HG03575 (cell line): ENCODE measurements at regions not wholly inside any gene's neighbourhood (a gene's known extent, or its start where the extent isn't known, plus 50 kb on each side); places are given as distances from the start of the nearest gene placed in this dataset.
"Not testable (repeated sequence)": the region's sequence is repeated elsewhere in the genome, so short reads cannot be mapped to it uniquely, and the experiment has no call there.

Source experiments
- ATAC-seq: cut with Tn5 transposase; IDR thresholded peaks from one replicate; pipeline ENCODE4 v1.9.1; 2021; ENCODE audit not compliant: unreplicated experiment, insufficient number of reproducible peaks, low FRiP score; ENCODE audit errors: extremely low read depth

DNA sequence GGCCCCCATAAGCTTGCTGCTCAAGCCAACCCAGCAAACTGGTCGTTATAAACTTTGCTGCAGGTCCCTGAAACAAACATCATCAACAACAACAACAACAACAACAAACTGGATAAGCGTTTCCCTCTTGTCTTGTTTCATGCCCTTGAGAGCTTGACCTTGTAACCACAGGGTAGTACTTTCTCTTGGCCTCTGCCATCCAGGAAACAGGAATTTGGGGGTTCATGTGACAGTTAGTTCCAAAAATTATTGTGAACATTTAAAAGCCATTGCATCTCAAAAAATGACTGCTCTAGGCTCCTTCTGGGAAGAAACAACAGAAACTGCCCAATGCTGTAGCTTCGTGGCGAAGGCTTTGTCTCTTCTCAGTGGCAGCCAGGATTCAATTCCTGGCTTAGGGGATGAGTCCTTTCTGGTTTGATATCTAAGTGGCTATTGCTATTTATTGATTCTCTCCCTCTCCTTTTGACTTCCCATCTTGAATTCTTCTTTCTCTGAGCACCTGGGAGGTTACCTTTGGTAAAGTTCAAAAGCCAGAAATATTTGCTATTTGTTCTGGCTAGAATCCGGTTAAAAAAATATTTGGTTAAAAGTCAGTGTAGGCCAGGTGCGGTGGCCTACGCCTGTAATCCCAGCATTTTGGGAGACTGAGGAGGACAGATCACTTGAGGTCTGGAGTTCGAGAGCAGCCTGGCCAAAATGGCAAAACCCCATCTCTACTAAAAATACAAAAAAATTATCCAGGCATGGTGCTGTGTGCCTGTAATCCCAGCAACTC, 52.0 kb upstream of the CPM start:
- ATAC-seq: no peak

DNA sequence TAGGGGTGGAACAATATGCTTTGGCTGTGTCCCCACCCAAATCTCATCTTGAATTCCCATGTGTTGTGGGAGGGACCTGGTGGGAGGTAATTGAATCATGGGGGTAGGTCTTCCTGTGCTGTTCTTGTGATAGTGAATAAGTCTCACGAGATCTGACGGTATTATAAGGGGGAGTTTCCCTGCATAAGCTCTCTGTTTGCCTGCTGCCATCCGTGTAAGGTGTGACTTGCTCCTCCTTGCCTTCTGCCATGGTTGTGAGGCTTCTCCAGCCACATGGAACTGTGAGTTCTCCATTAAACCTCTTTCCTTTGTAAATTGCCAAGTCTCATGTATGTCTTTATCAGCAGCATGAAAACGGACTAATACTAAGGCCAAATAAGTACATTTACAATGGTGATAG, 64.6 kb upstream of the CPM start:
- not testable (repeated sequence) for ATAC-seq

DNA sequence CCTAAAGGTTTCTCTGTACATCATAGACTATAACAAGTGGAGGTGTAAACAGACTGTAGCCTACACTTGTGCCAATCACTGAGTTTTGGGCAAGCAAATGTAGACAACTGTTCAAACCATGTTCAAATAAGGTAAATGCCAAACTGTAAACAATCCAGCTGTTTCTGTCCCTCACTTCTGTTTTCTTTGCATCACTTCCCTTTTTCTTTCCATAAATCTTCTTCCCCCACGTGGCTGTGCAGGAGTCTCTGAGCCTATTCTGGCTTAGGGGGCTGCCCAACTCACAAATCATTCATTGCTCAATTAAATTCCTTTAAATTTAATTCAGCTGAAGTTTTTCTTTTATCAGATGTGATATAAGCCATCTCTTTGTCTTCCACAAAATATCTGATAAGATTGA, 65.1 kb upstream of the CPM start:
- ATAC-seq: no peak

DNA sequence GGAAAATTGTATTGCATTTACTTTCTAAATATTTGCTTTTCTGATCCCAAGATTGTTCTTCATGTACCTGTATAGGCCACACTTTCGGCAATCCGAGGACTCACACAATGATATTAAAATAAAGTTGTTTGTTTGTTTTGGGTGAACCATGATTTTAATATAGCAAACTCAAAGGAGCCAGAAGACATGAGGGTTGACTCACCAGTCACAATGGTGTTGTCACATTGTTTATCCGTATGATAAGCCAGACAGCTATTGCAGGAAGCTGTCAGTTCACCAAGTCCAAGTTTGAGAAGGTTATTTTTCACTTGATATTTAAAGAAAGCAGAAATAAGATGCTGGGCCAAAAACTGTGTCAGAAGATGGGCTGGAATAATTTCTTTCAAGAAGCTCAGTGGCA, 67.1 kb upstream of the CPM start:
- ATAC-seq: no peak

DNA sequence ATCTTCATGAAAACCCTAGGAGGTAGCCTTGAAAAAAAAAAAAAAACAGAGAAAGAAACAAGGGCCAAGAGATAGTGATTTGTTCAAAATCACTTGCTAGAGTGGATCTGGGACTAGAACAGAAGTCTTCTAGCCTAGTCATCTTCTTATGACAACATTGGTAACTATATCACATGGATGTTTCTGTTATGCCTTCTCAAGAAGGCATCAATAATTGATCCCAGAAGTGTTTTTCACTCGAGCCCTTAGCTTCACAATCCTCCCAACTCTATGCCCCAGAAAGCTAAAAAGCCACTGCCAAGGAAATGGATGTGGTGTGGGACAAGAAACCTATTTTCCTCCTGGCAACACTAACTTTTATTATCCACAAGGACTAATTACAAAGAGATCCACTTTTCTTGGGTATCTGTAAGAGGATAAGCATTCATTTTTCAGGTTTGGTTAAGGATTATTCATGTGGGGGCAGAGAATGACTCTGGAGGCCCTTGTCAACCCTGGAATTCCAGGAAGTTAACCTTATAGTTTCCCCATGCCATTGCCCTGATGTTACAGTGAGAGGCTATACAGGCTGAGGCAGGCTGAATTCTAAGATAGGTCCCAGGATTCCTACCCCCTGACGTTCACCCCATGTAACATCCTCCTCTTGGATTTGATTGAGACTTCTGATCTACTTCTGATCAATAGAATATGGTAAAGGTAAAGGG, 67.7 kb upstream of the CPM start:
- no peak for ATAC-seq

DNA sequence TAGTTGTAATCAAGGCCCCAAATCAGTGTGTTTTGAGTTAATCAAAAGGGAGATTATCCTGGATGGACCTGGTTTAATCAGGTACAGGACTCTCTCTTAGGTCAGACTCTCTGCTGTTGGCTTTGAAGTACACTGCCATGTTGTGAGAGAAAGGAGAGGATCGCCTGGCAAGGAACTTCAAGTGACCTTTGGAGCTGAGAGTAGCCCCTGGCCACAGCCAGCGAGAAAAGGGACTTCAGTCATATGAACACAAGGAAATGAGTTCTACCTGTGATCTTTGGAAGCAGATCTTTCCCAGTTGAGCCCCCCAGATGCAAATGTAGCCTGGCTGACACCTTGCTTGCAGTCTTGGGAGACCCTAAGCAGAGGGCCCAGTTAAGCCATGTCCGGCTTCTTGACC, 68.3 kb upstream of the CPM start:
- no peak for ATAC-seq

DNA sequence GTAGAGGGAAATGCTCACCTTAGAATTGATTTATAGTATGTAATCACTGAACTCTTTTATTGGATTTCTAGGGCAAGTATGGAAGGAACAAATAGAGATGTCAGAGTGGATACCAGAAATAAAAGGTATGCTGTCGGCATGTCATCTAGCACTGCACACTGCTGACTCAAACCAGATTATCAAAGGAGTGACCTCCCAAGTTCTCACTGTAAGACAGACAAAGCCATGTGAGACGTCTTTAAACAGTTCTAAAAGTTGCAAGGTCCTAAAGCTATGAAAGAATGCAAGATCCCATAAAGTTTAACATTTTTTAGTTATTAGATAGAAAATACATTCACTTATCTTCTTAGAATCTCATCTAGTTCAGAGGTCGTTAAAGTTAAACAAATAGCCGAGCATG, 70.0 kb upstream of the CPM start:
- no peak for ATAC-seq

DNA sequence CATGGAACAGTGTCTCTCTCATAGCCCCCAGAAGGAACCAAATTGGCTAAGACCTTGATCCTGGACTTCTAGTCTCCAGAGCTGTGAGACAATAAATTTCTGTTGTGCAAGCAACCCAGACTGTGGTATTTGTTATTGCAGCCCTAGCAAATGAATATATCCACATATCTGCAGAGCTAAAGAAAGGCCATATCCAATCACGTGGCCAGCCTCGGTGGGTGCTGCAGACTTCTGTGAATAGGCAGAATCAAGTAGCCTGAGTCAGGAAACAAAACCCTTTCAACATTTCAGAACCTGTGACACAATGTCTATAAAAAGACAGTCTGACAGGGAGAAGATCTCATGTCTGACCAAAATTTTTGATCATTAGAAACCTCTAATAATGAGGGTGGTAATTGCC, 71.0 kb upstream of the CPM start:
- no peak for ATAC-seq

DNA sequence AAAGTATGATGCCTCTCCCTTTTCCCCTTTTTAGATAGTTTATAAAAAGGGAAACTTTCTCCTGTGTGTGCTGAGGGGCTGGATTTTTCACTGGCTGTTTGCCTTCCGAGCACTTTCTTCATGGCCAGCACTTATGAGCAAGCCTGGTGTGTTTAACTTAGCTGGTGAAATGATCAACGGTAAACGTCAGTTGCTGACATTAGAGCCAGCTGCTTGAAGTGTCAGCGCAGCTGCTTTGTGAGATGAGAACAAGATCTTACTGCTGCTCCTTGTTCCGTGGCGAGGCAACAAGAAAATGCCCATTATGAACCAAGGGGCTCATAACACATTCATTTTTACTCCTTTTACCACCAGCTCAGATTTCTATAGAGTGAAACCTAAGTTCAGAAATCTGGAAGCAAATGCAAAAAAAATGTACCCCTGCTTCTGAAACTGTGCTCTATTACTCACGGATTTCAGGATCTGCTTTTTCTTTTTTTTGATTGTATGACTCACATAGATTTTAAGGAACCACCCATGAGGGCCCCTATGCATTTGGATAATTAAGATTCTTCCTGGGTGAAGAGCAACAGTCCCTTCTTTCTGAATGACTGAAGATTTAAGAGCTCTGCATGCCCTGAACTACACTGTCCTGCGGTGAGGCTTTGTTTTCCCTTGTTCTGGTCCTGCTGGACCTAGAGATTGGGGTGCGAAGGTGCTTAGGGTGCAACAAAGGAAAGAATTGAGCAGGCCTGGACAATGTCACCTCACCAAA, 74.3 kb upstream of the CPM start:
- ATAC-seq: no peak

DNA sequence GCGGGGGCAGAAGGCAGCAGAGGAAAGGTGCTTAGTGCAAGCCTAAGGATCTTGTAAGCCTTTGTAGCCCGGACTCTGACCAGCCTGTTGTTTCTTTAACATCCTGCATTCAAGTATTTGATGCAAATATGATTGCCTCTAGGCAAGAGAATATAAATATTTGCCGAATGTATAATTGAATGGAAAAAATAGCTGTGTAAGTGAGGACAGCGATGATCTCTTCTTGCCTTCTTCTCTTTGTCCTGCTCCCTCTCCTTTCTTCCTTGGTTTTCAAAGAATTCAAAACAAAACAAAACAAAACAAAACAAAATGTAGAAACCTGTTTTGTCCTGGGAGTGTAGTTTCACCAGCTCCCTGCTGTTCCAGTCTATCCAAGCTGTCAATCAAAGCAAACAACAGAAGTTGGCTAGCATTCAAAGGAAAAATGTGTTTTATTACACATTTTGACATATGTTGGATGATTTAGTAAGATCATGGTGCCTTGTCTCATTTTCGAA, 74.9 kb upstream of the CPM start:
- ATAC-seq: no peak

DNA sequence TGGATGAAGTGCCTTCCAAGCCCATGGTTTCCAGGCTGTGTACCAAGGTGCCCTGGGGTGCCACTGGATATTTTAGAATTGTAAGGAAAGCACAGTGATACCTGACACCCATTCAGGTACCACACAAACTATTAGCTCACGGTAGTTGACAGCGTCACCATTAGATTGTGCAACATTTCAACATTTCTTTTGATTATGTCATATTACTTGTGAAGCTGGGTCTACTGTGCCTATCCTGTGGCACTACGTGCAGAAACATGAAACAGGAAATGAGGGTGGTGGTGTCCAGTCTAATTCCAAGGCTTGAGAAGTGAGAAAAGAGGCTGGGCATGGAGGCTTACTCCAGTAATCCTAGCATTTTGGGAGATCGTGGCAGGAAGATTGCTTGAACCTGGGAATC, 75.5 kb upstream of the CPM start:
- no peak for ATAC-seq

DNA sequence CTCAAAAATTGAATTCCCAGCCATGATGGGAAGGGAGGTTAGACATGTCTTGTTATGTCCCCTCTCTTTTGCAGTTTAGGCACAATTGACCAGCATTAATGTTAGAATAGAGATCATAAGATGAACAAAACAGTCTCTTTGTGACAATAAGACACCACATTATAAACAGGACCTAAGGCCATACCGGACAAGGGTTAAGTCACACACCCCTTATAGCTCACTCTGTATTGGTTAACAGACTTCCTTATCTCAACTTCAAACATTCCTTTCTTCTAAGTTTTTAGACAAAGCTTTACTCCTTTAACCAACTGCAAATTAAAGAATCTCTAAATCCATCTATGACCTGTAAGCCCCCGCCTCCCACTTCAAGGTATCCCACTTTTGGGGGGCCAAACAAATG, 81.1 kb upstream of the CPM start:
- ATAC-seq: no peak

DNA sequence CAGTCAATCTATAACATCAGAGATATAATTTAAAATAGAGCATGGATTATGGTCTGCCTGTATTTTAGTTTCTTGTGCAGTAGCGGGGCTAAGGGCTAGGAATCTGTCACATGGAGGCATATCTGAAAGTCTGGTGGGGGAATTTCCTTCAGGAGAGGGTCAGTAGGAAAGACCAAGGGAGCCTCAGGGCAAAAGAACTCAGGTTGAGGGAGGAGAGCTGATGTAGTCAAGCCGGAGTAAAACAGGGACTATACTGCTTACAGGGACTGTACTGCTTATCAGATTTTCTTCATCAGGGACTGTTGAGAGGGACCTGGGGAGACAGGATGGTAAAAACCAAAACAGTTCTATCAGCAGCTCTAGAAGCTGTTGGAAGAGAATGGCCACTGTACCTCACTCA, 82.0 kb upstream of the CPM start:
- no peak for ATAC-seq

DNA sequence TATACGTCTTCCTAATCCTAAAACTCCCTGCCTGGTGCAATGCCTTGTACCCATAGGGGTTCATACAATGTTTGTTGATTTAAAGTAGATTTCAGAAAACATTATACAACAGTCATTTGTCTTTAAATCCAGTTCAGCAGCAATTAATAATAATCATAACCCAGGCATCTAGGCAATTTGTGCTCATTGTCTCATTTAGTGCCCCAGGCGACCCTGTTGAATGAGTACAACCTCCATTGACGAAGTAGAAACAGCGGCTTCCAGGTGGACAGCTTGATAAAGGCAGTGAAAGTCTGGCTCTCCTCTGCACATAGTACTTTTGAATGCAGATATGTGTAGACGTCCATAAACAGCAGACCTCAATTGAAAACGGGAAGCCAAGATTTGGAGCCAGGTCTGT, 82.9 kb upstream of the CPM start:
- ATAC-seq: no peak

DNA sequence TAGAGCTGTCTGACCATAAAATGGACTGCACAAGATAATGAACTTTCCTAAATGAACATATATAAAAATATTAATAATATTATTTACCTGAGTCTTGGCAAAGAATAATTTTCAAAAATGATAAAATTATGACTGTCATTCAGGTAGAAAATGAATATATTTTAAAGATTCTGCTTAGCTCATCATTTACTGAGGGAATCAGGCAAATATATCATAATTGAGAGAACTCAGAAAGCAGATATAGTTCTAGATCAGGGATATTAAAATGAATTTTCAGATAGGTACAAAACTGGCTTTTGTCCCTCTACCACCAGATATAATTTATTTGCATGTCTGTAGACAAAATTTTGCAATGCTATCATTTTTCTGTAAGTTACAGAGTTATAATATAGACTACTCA, 86.1 kb upstream of the CPM start:
- no peak for ATAC-seq

DNA sequence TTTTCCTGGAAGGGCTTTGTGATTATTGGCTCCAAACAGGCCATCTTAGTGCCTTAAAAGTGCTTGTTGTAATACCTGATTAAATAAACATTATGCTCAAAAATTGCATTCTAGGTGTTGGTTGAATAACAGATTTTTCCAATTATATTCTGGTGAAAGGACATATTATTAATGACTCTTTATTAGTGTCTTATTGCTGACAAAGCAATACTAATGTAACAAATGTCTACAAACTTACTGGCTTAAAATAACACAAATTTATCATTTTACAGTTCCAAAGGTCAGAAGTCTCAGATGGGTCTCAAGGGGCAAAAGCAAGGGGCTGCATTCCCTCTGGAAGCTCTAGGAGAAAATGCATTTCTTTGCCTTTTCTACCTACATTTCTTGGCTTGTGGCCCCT, 86.9 kb upstream of the CPM start:
- ATAC-seq: no peak

DNA sequence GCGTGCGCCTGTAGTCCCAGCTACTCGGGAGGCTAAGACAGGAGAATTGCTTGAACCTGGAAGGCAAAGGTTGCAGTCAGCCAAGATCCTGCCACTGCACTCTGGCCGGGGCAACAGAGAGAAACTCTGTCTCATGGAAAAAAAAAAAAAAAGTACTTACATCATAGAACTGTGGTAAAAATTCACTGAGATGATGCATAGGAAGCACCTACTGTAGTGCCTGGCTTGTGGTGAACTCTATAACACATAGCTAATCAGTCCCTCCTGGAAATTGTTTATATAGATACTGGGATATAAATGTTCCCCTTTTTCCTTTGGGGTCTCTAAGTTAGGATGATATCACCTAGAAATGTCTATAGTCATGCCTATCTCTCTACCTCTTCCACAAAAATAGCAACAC, 89.7 kb upstream of the CPM start:
- ATAC-seq: no peak

DNA sequence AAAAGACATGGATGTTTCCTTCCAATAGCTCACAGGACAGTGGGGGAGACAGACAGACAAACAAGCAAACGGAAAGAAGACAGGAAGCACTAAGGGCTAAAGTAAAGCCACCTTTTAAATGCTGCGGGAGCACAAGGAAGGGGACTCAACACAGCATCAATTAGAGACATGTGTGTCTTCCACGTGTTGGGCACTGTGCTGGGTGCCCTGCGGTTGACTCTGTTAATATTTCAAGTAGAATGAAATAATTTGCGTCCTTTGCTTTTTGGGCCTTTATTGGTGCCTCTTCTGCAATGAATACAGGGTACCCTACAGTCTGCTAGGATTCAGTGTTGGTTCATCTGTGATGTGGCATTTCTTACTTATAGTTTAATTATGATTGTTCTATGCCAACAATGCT, 90.9 kb upstream of the CPM start:
- ATAC-seq: no peak

DNA sequence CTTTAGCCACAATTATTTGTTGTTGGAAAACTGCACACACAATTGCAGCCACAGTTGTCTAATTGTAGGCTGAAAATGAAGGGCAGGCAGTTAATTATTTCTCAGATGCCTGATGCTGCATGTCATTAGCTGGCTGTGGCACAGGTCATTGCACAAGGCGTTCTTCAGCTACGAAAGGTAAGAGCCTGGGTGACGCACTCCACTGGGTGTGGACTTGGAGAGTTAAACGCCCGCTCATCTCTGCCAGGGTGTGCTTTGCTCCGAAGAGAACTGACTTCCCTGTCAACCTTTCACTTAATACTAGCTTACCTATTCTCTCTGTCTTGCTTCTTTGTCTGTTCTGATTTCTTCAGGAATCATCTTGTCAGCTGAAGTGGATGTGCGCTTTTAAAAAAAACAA, 91.4 kb upstream of the CPM start:
- no peak for ATAC-seq

DNA sequence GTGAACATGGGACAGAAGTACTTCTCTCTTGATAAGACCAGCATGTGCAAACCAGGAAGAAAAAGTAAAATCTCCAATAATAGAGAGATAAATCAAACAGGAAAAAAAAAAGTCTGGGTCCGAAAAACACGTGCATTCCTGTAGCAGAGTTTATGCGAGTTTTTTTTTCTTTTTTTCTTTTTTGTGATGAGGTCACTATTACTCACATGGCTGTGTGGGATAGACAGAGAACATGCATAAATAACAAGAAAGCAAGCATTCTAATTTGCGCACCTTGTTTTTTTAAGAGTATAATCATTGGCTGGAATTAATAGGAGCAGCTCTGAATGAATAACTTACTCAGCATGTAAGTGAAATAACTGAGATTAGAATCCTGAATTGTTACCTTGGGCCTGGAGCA, 91.9 kb upstream of the CPM start:
- ATAC-seq: no peak
